B cell (primary cell): ENCODE measurements at regions not wholly inside any gene's neighbourhood (a gene's known extent, or its start where the extent isn't known, plus 50 kb on each side); places are given as distances from the start of the nearest gene placed in this dataset.

Experiments
- ATAC-seq: fragments of 200-7000 bp; cut with Tn5 transposase; one replicate; pipeline ENCODE4 v1.10.0; 2021; ENCODE audit warnings: low read depth, mild to moderate bottlenecking, moderate number of reproducible peaks, moderate library complexity
- CTCF ChIA-PET: fragments of 350-600 bp; sonication (Branson Sonifier 250); formaldehyde crosslinking; loops from one replicate; lab custom pipeline; 2021; ENCODE audit warnings: antibody characterized with exemption, inconsistent platforms; lab: Charles Lee
- POLR2A ChIA-PET: fragments of 350-600 bp; sonication (Branson Sonifier 250); formaldehyde crosslinking; loops from one replicate; lab custom pipeline; 2021; ENCODE audit warnings: antibody characterized with exemption; lab: Charles Lee
- DNase-seq: peaks from one replicate; pipeline ENCODE4 v3.0.0; 2013
- H2AFZ ChIP-seq: 2 replicates; pipeline ENCODE4 v1.6.1; 2012; ENCODE audit warnings: mild to moderate bottlenecking, low read depth, low read length; ENCODE audit not compliant: insufficient read depth, poor library complexity, severe bottlenecking
- H3K27ac ChIP-seq, 2 donors: 1 replicate in 1 of 2; 2 replicates in 1 of 2; pipeline ENCODE4 v1.5.1; 2012 to 2013; ENCODE audit warnings: low read length in 2 of 2, mild to moderate bottlenecking in 2 of 2, moderate library complexity in 1 of 2
- H3K27me3 ChIP-seq, 4 experiments: fragments of 200-600 bp in 1 of 4; sonication (generic) in 1 of 4; replicated peaks in 1 of 4; 1 replicate in 2 of 4; 2 replicates in 2 of 4; pipeline versions ENCODE4 v1.6.1 to v1.7.0; 2013 to 2016; ENCODE audit warnings: low read length in 3 of 4, mild to moderate bottlenecking in 2 of 4, mixed read lengths in 1 of 4, moderate library complexity in 1 of 4; ENCODE audit not compliant: insufficient read depth in 4 of 4, control insufficient read depth in 3 of 4; ENCODE audit errors: control extremely low read depth in 1 of 4
- H3K36me3 ChIP-seq, 2 experiments: replicated peaks in 1 of 2; 1 replicate in 1 of 2; 2 replicates in 1 of 2; pipeline versions ENCODE4 v1.6.1 to v1.7.1; 2013; ENCODE audit warnings: low read length in 1 of 2; ENCODE audit not compliant: insufficient read depth in 2 of 2, control insufficient read depth in 1 of 2; ENCODE audit errors: control extremely low read depth in 1 of 2, extremely low read depth in 1 of 2
- H3K4me1 ChIP-seq, 2 donors: fragments of 200-600 bp in 1 of 2; sonication (generic) in 1 of 2; 1 replicate in 1 of 2; 2 replicates in 1 of 2; pipeline versions ENCODE4 v1.5.1 to v1.6.1; 2013 to 2017; ENCODE audit warnings: low read length in 2 of 2; ENCODE audit not compliant: control insufficient read depth in 2 of 2, insufficient read depth in 2 of 2
- H3K4me2 ChIP-seq: replicated peaks from 2 replicates; pipeline ENCODE3; 2012; ENCODE audit warnings: mild to moderate bottlenecking, low read depth, low read length; ENCODE audit not compliant: poor library complexity, severe bottlenecking
- H3K4me3 ChIP-seq, 5 experiments: fragments of 200-600 bp in 1 of 5; sonication (generic) in 1 of 5; 1 replicate in 3 of 5; 2 replicates in 2 of 5; pipeline versions ENCODE4 v1.5.1 to v1.7.0; 2011 to 2016; ENCODE audit warnings: low read length in 4 of 5, mild to moderate bottlenecking in 4 of 5, low read depth in 2 of 5, control low read depth in 1 of 5, moderate library complexity in 1 of 5; ENCODE audit not compliant: insufficient read depth in 1 of 5; ENCODE audit errors: control extremely low read depth in 1 of 5, extremely low read depth in 1 of 5
- H3K79me2 ChIP-seq: fragments of 200-600 bp; sonication (generic); one replicate; pipeline ENCODE4 v1.6.0; 2016; ENCODE audit warnings: low read length; ENCODE audit not compliant: control insufficient read depth, insufficient read depth
- H3K9ac ChIP-seq: fragments of 200-600 bp; sonication (generic); 2 replicates; pipeline ENCODE4 v1.6.1; 2017; ENCODE audit warnings: mild to moderate bottlenecking, low read length, moderate library complexity
- H3K9me3 ChIP-seq, 3 donors: one replicate each; pipeline versions ENCODE4 v1.6.1 to v1.7.1; 2013; ENCODE audit warnings: low read length in 2 of 3; ENCODE audit not compliant: control insufficient read depth in 2 of 3, insufficient read depth in 1 of 3; ENCODE audit errors: control extremely low read depth in 1 of 3
- H4K20me1 ChIP-seq: 2 replicates; pipeline ENCODE4 v1.6.0; 2012; ENCODE audit warnings: mild to moderate bottlenecking, low read length; ENCODE audit not compliant: insufficient read depth, control insufficient read depth, poor library complexity, severe bottlenecking
- H3K27ac Mint-ChIP-seq: one replicate; pipeline ENCODE4 v1.8.0; 2021; ENCODE audit warnings: mixed read lengths
- H3K27me3 Mint-ChIP-seq: one replicate; pipeline ENCODE4 v1.8.0; 2021; ENCODE audit warnings: mixed read lengths
- H3K4me1 Mint-ChIP-seq: one replicate; pipeline ENCODE4 v1.8.0; 2021; ENCODE audit warnings: mixed read lengths
- H3K4me3 Mint-ChIP-seq: one replicate; pipeline ENCODE4 v1.8.0; 2021; ENCODE audit warnings: mixed read lengths
- H3K9me3 Mint-ChIP-seq: one replicate; pipeline ENCODE4 v1.8.0; 2022; ENCODE audit warnings: mixed read lengths; ENCODE audit not compliant: insufficient read depth
- EZH2 ChIP-seq: IDR thresholded peaks from 2 replicates; pipeline ENCODE4 v1.6.1; 2012; ENCODE audit warnings: borderline replicate concordance, low read depth, mild to moderate bottlenecking, moderate library complexity, low read length; ENCODE audit not compliant: insufficient read depth, poor library complexity, severe bottlenecking
- WGBS: methylation state at CpG from one replicate; pipeline ENCODE4 v1.1.5; 2013; ENCODE audit warnings: missing lambda C conversion rate; ENCODE audit not compliant: insufficient coverage; 5-methylcytosine and 5-hydroxymethylcytosine counted together
- intact Hi-C: fragments of 100-400 bp; cut with micrococcal nuclease; formaldehyde crosslinking; loops from one replicate; pipeline ENCODE4 v1.10.0; 2022
- TF ChIP-seq, protein P1 (sequence below): fragments of 200-600 bp; IDR thresholded peaks from one replicate; pipeline ENCODE4 v1.8.0; 2022; ENCODE audit warnings: antibody characterized with exemption, mild to moderate bottlenecking

DNA sequence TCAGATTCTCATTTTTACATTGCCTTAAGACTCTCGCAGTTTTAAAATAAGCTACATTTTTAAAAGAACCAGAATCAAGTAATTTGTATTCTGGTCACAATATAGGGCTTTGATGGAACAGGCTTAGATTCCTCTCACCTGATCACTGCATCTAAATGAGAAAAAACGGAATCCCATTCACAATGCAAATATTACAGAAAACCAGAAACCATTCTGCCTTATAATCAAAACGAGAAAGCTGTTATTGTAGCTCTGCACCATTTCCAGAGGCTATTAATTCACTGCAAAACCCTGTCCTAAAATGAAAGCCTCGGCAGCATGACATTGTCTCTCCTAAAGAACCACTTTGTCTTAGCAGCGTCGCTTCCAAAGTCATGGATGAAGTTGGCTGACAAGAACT lies 116.1 kb upstream of the ZNF366 start:
- TF ChIP-seq EZH2: no peak
- TF ChIP-seq, protein P1, sequence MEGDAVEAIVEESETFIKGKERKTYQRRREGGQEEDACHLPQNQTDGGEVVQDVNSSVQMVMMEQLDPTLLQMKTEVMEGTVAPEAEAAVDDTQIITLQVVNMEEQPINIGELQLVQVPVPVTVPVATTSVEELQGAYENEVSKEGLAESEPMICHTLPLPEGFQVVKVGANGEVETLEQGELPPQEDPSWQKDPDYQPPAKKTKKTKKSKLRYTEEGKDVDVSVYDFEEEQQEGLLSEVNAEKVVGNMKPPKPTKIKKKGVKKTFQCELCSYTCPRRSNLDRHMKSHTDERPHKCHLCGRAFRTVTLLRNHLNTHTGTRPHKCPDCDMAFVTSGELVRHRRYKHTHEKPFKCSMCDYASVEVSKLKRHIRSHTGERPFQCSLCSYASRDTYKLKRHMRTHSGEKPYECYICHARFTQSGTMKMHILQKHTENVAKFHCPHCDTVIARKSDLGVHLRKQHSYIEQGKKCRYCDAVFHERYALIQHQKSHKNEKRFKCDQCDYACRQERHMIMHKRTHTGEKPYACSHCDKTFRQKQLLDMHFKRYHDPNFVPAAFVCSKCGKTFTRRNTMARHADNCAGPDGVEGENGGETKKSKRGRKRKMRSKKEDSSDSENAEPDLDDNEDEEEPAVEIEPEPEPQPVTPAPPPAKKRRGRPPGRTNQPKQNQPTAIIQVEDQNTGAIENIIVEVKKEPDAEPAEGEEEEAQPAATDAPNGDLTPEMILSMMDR: no peak
- H3K36me3 ChIP-seq: no peaks in the 10 kb centered on the region
- no peaks in the 10 kb centered on the region for H3K27me3 ChIP-seq
- CTCF ChIA-PET: interaction anchor here (1.4 kb wide), 1 partner anchor 12 kb away, joined by 3 read pairs; no protein-coding TSS in a partner anchor
- no peaks in the 10 kb centered on the region for H3K79me2 ChIP-seq
- H4K20me1 ChIP-seq: no peaks in the 10 kb centered on the region
- no peak overlapping the region for H3K27ac ChIP-seq
- no peaks in the 10 kb centered on the region for H3K9me3 Mint-ChIP-seq
- WGBS: 80% methylated on average over 1 of the region's 6 CpGs
- POLR2A ChIA-PET: no interaction called here
- H3K27me3 Mint-ChIP-seq: peaks cover 30% of the 10 kb centered on the region
- no peak overlapping the region for H3K9ac ChIP-seq
- no peaks in the 10 kb centered on the region for H3K4me1 Mint-ChIP-seq
- H3K4me3 Mint-ChIP-seq: no peak overlapping the region
- H3K9me3 ChIP-seq: no peaks in the 10 kb centered on the region
- no peak overlapping the region for H2AFZ ChIP-seq
- no peak overlapping the region for H3K4me3 ChIP-seq
- no peaks in the 10 kb centered on the region for H3K4me1 ChIP-seq
- H3K4me2 ChIP-seq: no peak overlapping the region
- no peak overlapping the region for H3K27ac Mint-ChIP-seq
- no peak for ATAC-seq
- intact Hi-C loops: no loop called here
- DNase-seq: no peak

DNA sequence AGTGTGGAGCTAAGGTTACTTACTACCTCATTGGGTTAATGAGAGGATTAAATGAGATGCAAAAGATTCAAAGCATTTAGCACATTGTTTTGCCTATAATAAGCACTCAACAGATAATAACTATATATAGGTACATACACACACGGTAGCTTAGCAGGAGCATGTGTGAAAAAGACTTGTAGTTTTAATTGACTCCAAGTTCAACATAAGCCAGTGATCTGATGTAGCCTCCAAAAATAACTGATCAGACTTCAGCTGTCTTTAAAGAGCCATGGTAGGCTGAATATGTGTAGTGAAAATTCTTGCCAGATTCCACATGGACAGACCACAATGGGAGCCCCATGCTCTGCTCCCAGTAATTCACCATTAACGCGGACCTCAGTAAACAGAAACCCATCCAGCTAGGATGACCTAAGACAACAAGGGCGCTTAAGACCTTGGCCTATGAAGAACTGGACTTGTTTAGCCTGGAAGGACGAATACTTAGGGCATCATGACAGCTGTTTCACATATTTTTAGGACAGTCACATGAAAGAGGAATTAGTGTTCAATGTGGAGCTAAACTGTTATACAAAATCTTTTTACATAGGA lies 115.1 kb upstream of the ZNF366 start:
- Mint-ChIP-seq H3K27me3 (peaks cover 35% of the 10 kb centered on the region), H3K27ac (no peak overlapping the region), H3K4me1 (no peaks in the 10 kb centered on the region), H3K9me3 (no peaks in the 10 kb centered on the region), H3K4me3 (no peak overlapping the region)
- Histone ChIP-seq H3K36me3 (no peaks in the 10 kb centered on the region), H3K4me2 (no peak overlapping the region), H3K9me3 (no peaks in the 10 kb centered on the region), H3K4me1 (no peaks in the 10 kb centered on the region), H3K27ac (no peak overlapping the region), H3K79me2 (no peaks in the 10 kb centered on the region), H4K20me1 (no peaks in the 10 kb centered on the region), H3K4me3 (no peak overlapping the region), H3K9ac (no peak overlapping the region), H3K27me3 (no peaks in the 10 kb centered on the region), H2AFZ (no peak overlapping the region)
- POLR2A ChIA-PET: no interaction called here
- intact Hi-C loops: no loop called here
- no peak for ATAC-seq
- WGBS: no CpG with 5 or more reads among the region's 5 CpGs
- no peak for TF ChIP-seq EZH2
- TF ChIP-seq, protein P1: no peak
- CTCF ChIA-PET: interaction anchor here (1.3 to 1.4 kb wide), 2 partner anchors 11 kb away, joined by 3 read pairs; no protein-coding TSS in a partner anchor
- DNase-seq: no peak
